ENCODE measurements at regions not wholly inside any gene's neighbourhood (a gene's known extent, or its start where the extent isn't known, plus 50 kb on each side); places are given as distances from the start of the nearest gene placed in this dataset.

DNA sequence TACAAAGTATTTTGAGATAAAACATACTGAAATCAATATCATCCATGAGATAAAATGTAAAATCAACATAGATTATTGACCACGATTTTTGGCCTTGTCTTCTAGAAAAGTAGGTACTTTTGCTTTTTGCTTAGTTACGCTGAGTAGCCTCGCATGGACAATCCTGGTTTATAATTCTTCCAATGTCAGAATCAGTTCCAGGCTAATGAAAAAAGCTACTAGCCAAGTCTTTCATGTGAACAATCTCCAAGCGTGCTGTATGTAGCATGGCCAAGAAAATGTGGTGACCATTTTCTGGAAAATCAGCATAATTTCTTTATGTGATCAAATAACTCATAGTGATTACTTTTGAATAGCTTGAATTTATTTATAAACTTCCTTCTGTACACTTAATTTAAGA, 145.8 kb downstream of the NTMT2 start:
- H3K4me1 ChIP-seq (ENCODE audit: insufficient read depth): no peaks in the 10 kb centered on the region
- no peak overlapping the region for H2AFZ ChIP-seq
- H3K79me2 ChIP-seq (replicated peaks; ENCODE audit: insufficient read depth): no peaks in the 10 kb centered on the region
- no peak overlapping the region for H3K4me3 Mint-ChIP-seq
- peaks cover 3% of the 10 kb centered on the region; the same call in 1 of the 3 replicates for H3K4me1 Mint-ChIP-seq
- H3K36me3 Mint-ChIP-seq (ENCODE audit: low read depth): no peaks in the 10 kb centered on the region
- H3F3A ChIP-seq (replicated peaks; ENCODE audit: low read depth): no peaks in the 10 kb centered on the region
- no peaks in the 10 kb centered on the region for H3K27me3 ChIP-seq (ENCODE audit: insufficient read depth)
- no peaks in the 10 kb centered on the region for H4K20me1 ChIP-seq (replicated peaks; ENCODE audit: insufficient read depth)
- H3K27ac ChIP-seq (ENCODE audit: low read depth): no peak overlapping the region
- no peaks in the 10 kb centered on the region for H3K9me2 ChIP-seq (ENCODE audit: insufficient read depth)
- H3K9me3 Mint-ChIP-seq: no peaks in the 10 kb centered on the region
- TF ChIP-seq CREB1 (CRISPR knock-in tag; IDR thresholded peaks at IDR 0.05; ENCODE audit: low read depth) (no peak), EZH2phosphoT487 (IDR thresholded peaks at IDR 0.05; ENCODE audit: unreplicated experiment) (no peak), POLR2AphosphoS5 (IDR thresholded peaks at IDR 0.05; ENCODE audit: low read depth) (no peak), EZH2 (IDR thresholded peaks at IDR 0.05; ENCODE audit: low read depth, unreplicated experiment) (no peak), JUNB (IDR thresholded peaks at IDR 0.05; ENCODE audit: unreplicated experiment) (no peak), NANOG (IDR thresholded peaks at IDR 0.05; ENCODE audit: borderline replicate concordance) (no peak), STAT1 (IDR thresholded peaks at IDR 0.05; ENCODE audit: unreplicated experiment) (no peak), ZNF114 (CRISPR knock-in tag; IDR thresholded peaks at IDR 0.05) (no peak), ZNF331 (CRISPR knock-in tag; IDR thresholded peaks at IDR 0.05; ENCODE audit: low read depth) (no peak)
- TF ChIP-seq, protein P1, sequence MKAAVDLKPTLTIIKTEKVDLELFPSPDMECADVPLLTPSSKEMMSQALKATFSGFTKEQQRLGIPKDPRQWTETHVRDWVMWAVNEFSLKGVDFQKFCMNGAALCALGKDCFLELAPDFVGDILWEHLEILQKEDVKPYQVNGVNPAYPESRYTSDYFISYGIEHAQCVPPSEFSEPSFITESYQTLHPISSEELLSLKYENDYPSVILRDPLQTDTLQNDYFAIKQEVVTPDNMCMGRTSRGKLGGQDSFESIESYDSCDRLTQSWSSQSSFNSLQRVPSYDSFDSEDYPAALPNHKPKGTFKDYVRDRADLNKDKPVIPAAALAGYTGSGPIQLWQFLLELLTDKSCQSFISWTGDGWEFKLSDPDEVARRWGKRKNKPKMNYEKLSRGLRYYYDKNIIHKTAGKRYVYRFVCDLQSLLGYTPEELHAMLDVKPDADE (IDR thresholded peaks at IDR 0.05): no peak
- TF ChIP-seq, protein P2, sequence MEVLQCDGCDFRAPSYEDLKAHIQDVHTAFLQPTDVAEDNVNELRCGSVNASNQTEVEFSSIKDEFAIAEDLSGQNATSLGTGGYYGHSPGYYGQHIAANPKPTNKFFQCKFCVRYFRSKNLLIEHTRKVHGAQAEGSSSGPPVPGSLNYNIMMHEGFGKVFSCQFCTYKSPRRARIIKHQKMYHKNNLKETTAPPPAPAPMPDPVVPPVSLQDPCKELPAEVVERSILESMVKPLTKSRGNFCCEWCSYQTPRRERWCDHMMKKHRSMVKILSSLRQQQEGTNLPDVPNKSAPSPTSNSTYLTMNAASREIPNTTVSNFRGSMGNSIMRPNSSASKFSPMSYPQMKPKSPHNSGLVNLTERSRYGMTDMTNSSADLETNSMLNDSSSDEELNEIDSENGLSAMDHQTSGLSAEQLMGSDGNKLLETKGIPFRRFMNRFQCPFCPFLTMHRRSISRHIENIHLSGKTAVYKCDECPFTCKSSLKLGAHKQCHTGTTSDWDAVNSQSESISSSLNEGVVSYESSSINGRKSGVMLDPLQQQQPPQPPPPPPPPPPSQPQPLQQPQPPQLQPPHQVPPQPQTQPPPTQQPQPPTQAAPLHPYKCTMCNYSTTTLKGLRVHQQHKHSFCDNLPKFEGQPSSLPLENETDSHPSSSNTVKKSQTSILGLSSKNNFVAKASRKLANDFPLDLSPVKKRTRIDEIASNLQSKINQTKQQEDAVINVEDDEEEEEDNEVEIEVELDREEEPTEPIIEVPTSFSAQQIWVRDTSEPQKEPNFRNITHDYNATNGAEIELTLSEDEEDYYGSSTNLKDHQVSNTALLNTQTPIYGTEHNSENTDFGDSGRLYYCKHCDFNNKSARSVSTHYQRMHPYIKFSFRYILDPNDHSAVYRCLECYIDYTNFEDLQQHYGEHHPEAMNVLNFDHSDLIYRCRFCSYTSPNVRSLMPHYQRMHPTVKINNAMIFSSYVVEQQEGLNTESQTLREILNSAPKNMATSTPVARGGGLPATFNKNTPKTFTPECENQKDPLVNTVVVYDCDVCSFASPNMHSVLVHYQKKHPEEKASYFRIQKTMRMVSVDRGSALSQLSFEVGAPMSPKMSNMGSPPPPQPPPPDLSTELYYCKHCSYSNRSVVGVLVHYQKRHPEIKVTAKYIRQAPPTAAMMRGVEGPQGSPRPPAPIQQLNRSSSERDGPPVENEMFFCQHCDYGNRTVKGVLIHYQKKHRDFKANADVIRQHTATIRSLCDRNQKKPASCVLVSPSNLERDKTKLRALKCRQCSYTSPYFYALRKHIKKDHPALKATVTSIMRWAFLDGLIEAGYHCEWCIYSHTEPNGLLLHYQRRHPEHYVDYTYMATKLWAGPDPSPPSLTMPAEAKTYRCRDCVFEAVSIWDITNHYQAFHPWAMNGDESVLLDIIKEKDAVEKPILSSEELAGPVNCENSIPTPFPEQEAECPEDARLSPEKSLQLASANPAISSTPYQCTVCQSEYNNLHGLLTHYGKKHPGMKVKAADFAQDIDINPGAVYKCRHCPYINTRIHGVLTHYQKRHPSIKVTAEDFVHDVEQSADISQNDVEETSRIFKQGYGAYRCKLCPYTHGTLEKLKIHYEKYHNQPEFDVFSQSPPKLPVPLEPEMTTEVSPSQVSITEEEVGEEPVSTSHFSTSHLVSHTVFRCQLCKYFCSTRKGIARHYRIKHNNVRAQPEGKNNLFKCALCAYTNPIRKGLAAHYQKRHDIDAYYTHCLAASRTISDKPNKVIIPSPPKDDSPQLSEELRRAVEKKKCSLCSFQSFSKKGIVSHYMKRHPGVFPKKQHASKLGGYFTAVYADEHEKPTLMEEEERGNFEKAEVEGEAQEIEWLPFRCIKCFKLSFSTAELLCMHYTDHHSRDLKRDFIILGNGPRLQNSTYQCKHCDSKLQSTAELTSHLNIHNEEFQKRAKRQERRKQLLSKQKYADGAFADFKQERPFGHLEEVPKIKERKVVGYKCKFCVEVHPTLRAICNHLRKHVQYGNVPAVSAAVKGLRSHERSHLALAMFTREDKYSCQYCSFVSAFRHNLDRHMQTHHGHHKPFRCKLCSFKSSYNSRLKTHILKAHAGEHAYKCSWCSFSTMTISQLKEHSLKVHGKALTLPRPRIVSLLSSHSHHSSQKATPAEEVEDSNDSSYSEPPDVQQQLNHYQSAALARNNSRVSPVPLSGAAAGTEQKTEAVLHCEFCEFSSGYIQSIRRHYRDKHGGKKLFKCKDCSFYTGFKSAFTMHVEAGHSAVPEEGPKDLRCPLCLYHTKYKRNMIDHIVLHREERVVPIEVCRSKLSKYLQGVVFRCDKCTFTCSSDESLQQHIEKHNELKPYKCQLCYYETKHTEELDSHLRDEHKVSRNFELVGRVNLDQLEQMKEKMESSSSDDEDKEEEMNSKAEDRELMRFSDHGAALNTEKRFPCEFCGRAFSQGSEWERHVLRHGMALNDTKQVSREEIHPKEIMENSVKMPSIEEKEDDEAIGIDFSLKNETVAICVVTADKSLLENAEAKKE (CRISPR knock-in tag; IDR thresholded peaks at IDR 0.05): no peak
- TF ChIP-seq, protein P3, sequence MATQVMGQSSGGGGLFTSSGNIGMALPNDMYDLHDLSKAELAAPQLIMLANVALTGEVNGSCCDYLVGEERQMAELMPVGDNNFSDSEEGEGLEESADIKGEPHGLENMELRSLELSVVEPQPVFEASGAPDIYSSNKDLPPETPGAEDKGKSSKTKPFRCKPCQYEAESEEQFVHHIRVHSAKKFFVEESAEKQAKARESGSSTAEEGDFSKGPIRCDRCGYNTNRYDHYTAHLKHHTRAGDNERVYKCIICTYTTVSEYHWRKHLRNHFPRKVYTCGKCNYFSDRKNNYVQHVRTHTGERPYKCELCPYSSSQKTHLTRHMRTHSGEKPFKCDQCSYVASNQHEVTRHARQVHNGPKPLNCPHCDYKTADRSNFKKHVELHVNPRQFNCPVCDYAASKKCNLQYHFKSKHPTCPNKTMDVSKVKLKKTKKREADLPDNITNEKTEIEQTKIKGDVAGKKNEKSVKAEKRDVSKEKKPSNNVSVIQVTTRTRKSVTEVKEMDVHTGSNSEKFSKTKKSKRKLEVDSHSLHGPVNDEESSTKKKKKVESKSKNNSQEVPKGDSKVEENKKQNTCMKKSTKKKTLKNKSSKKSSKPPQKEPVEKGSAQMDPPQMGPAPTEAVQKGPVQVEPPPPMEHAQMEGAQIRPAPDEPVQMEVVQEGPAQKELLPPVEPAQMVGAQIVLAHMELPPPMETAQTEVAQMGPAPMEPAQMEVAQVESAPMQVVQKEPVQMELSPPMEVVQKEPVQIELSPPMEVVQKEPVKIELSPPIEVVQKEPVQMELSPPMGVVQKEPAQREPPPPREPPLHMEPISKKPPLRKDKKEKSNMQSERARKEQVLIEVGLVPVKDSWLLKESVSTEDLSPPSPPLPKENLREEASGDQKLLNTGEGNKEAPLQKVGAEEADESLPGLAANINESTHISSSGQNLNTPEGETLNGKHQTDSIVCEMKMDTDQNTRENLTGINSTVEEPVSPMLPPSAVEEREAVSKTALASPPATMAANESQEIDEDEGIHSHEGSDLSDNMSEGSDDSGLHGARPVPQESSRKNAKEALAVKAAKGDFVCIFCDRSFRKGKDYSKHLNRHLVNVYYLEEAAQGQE (IDR thresholded peaks at IDR 0.05; ENCODE audit: unreplicated experiment): no peak
- TF ChIP-seq, protein P4, sequence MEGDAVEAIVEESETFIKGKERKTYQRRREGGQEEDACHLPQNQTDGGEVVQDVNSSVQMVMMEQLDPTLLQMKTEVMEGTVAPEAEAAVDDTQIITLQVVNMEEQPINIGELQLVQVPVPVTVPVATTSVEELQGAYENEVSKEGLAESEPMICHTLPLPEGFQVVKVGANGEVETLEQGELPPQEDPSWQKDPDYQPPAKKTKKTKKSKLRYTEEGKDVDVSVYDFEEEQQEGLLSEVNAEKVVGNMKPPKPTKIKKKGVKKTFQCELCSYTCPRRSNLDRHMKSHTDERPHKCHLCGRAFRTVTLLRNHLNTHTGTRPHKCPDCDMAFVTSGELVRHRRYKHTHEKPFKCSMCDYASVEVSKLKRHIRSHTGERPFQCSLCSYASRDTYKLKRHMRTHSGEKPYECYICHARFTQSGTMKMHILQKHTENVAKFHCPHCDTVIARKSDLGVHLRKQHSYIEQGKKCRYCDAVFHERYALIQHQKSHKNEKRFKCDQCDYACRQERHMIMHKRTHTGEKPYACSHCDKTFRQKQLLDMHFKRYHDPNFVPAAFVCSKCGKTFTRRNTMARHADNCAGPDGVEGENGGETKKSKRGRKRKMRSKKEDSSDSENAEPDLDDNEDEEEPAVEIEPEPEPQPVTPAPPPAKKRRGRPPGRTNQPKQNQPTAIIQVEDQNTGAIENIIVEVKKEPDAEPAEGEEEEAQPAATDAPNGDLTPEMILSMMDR (conservative IDR thresholded peaks at IDR 0.05; ENCODE audit: low read depth in 2 of 2): no peak
- no peak overlapping the region for H3K4me3 ChIP-seq
- H3K36me3 ChIP-seq (ENCODE audit: insufficient read depth): no peaks in the 10 kb centered on the region
- H3K27me3 Mint-ChIP-seq (ENCODE audit: insufficient read depth, low read depth, poor library complexity): no peaks in the 10 kb centered on the region
- DNase-seq (ENCODE audit: low spot score) (no peak), ATAC-seq (no peak)
- no peak overlapping the region for H3K27ac Mint-ChIP-seq
- H3K4me2 ChIP-seq: no peak overlapping the region
